ENCODE measurements at regions not wholly inside any gene's neighbourhood (a gene's known extent, or its start where the extent isn't known, plus 50 kb on each side); places are given as distances from the start of the nearest gene placed in this dataset.
"Not testable (repeated sequence)": the region's sequence is repeated elsewhere in the genome, so short reads cannot be mapped to it uniquely, and the experiment has no call there.

GRCh38 chr11:126149759-126150625 lies 61.5 kb downstream of the RPUSD4 start:
- no peak for DNase-seq

GRCh38 chr11:126148317-126148716 lies 63.1 kb downstream of the RPUSD4 start:
- DNase-seq, result no peak

DNA sequence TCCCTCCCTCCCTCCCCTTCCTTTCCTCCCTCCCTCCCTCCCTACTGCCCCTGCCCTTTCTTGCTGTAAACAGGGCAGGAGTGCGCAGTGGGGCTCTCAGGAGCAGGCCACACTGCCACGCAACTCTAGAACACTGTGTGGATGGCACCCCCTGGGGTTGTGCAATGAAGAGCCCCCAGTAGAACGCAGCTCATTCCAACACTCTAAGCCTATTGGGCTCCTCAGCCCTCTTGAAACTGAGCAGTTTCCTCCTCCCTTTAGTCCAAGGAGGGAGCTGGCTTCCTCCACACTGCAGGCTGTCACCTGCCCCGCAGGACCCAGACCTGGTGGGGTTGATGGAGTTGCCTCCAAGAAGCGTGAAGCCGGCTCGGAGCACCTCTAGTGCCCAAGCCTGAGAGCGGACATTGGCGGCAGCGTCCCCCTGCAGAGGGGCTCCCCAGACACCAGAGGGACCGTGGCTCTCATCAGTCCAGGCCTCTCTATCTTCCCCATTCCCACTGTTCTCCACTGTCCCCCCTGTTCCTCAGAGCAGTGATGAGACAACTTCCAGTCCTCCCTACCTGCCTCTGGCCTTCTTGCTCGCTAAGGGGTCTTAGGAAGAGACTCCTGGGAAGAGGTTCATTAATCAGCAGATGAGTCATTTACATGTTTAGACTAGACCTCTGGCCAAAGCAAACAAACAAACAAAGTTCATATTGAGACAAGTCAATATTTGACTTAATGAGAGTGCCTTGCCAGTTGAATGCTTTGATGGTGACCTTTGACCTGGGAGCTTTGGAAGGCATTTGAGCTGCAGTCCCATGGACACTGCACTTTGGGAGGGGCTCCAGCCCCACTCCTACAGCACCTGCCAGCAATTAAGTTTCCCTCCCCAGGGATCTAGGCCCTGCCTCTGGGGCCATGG lies 64.0 kb downstream of the RPUSD4 start:
- peak; percentile 85 for DNase-seq

DNA sequence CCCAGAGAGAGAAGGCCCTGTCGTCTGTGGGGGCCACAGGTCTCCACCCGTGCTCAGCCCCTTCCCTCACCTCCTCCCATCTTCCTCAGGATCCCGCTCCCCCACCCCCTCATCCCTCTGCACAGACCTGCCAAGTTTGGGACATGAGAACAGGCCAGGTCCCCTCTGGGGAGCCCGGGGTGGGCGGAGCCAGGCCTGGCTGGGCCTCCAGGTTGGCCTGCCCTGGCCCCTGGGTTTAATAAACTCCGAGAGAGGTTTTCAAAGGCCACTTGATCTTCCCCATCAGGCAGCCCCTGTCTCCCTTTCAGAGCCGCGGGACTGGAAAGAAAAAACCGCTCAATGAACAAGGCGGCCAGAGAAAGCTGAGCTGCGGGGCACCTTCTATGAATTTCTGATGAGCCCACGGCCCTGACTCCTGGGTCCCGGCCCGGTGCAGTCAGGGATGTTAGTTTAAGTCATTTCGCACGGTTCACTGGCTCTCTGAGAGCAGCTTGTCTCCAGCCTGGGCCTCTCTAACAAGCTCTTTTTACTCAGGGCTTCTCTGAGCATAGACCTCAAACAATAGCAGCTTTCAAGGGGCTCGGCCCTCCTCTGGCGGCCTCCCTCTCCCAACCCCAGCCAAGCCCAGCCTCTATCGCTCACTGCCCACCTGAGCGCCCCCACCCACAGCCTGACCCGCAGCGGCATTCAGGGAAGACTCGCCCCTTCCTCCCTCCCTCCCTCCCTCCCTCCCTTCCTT lies 64.8 kb downstream of the RPUSD4 start:
- DNase-seq, result peak; percentile 99

DNA sequence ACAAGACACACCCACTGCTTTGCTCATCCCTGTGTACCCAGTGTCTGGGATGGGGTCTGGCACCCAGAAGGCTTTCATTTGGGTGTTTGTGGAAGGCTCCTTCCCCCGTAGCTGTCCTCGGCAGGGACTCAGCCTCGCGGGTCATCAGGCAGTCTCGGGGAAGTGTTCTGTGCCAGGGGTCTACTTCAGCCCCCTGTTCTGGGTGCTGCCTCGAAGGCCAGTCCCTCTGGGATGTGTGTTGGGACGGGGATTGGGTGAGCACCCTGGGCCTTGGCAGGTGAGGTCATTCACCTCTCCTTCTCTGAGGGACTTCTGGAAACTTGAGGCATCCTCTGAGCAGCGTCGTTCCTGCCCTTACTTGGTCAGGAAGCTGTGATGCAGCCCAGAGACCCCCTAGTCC lies 65.5 kb downstream of the RPUSD4 start:
- DNase-seq, result no peak

DNA sequence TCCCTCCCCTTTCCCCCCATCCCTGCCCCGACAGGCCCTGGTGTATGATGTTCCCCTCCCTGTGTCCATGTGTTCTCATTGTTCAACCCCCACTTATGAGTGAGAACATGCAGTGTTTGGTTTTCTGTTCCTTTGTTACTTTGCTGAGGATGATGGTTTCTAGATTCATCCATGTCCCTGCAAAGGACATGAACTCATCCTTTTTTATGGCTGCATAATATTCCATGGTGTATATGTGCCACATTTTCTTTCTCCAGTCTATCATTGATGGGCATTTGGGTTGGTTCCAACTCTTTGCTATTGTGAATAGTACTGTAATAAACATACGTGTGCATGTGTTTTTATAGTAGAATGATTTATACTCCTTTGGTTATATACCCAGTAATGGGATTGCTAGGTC lies 68.0 kb downstream of the RPUSD4 start:
- not testable (repeated sequence) for DNase-seq

DNA sequence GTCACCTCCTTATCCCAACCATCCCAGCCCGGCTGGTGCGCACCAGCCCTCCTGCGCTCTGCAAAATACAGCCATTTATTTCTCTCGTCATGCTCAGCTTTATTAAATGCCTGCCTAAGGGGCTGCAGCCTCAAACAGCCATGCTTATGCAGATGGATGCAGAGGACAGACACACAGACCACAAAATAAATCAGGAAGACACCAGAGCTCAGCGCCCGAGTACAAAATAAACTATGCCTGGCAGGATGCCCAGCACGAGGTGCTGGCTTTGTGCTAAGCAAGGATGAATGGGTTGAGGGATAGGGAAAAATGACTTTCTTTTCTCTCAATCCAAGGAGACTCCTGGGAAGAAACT lies 70.5 kb downstream of the RPUSD4 start:
- DNase-seq, result peak; percentile 70

DNA sequence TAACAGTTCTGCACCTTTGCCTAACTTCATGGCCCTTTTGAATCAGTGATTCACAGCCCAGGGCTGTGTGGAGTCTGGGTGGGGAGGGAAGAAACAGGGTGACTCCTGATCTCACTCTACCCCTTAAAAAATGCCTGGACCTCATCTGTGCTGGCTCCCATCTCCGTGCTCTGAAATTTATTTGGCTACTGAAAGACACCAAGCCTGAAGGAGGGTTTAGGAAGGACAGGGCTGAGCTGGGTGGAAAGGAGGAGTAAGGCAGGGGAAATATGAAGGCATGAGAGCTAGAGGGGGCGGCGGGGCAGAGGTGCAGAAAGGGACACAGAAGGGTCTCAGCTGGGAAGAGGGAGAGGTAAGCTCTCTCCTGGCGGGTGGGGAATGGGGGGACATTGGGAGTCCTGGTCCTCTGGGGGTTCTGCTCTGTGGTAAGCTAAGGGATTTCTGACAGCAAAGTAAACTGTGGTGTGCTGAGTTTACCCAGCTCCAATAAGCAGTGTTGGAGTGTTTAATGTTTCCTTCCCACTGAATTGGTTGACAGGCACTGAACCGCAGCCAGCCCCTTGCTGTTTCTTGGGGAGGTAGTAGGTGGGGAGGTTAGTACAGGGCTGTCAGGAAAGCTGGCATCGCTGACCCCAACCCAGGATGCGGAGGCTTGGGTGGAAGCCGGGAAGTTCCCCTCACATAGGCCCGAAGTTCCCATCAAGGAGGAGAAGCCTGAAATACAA lies 71.1 kb downstream of the RPUSD4 start:
- DNase-seq, result no peak

DNA sequence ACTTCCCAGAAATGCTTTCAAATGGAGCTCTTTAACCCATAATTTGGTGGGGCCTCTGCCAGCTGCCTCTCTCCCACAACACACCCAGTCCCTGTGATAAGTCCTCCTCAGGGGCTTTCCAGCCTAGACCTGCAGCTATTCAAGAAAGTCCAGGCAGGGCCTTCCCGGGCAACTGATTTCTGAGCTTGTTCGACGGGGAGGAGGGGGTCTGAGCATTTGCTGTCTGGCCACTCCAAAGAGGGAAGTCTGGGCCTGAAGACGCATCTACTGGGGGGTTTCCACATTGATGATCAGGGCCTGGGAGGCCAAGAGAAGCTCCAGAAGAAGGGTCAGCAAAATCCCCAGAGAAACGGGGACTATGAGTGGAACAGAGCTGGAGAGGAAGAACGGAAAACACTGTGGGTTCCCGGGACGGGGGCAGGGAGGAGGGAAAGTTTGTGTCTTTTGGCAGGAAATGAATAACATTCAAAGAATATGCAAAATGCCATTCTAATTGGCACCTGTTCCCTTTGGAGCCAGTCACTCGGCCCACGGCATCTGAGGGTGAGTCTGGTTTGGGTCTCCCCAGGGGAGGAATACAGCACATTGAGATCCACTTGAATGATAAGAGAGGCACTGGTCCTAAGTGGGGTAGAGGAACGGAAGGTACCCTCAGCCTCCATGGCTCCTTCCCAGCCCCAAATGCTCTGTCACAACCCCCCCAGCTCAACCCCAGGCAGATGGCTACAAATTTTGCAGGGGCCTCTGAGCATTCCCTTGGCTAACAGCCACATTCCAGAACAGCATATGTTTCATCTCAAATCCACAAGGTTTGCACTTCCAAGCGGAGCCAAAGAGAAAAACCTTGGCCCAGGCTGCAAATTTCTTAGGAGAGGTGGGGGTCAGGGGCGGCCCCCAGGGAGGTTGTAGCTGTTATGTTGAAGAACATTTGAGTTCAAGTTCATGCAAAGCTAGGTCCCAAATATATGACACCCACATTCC lies 72.0 kb downstream of the RPUSD4 start:
- DNase-seq, result peak; percentile 86

GRCh38 chr11:126138636-126139035 lies 72.8 kb downstream of the RPUSD4 start:
- no peak for DNase-seq

- DNase-seq, result no peak
Observed at GRCh38 chr11:126137136-126137535, 74.3 kb downstream of the RPUSD4 start.

GRCh38 chr11:126136507-126136906 lies 73.8 kb upstream of the CDON start:
- no peak for DNase-seq

DNA sequence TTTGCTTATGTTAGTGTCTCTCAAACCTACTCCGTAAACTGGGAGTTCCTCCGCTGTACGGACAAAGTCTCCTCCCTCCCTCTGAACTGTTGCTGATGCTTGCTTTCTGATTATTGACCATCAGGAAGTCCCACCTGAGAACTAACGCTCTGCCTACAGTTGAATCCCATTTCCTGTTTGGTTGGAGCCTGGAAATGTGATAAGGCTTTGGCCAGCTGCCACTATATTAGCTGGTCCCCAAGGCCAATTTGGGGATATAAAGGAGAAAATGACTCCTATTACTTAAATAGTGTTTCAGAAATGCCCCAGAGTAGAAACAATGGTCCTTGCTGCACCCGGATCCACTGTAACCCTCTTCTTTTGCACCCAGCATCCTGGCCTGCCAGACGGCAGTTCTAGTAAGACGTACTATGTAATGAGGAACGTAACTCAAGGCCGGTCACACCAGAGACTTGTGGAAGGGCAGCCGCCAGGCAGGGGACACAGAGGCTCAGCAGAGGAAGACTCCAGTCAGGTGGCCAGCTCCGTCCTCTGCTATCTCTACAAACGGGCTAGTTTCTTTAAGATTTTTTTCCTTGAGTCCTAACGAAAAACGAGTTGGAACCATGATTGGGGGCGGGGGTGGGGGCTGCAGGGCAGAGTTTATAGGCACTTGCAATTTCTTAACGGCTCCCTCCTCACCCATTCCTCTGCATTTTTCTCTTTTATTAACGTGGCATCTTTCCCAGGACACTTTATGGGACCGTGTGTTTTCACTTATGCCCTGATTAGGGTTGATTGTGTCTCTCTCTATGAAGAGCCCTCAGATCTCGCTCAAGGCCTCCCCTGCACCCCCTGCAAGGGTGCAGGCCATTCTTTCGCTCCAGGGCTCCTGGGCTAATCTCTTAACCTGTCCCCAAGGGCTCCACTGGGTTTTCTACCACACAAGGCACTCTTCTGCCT lies 72.8 kb upstream of the CDON start:
- DNase-seq, result no peak

GRCh38 chr11:126134461-126135155 lies 71.9 kb upstream of the CDON start:
- DNase-seq, result no peak

- DNase-seq, result no peak
Observed at GRCh38 chr11:126133901-126134300, 71.2 kb upstream of the CDON start.

- no peak for DNase-seq
Observed at GRCh38 chr11:126132319-126132718, 69.7 kb upstream of the CDON start.

DNA sequence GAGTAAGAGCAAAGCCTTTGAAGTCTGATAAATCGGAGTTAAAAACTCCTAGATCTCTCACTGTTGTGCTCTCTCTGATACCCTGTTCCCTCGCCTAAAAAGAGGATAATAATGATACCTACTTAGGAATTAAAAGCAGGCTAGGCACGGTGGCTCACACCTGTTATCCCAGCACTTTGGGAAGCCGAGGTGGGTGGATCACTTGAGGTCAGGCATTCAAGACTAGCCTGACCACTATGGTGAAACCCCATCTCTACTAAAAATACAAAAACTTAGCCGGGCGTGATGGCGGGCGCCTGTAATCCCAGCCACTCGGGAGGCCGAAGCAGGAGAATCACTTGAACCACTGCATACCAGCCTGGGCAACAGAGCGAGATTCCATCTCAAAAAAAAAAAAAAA lies 68.1 kb upstream of the CDON start:
- DNase-seq, result not testable (repeated sequence)

DNA sequence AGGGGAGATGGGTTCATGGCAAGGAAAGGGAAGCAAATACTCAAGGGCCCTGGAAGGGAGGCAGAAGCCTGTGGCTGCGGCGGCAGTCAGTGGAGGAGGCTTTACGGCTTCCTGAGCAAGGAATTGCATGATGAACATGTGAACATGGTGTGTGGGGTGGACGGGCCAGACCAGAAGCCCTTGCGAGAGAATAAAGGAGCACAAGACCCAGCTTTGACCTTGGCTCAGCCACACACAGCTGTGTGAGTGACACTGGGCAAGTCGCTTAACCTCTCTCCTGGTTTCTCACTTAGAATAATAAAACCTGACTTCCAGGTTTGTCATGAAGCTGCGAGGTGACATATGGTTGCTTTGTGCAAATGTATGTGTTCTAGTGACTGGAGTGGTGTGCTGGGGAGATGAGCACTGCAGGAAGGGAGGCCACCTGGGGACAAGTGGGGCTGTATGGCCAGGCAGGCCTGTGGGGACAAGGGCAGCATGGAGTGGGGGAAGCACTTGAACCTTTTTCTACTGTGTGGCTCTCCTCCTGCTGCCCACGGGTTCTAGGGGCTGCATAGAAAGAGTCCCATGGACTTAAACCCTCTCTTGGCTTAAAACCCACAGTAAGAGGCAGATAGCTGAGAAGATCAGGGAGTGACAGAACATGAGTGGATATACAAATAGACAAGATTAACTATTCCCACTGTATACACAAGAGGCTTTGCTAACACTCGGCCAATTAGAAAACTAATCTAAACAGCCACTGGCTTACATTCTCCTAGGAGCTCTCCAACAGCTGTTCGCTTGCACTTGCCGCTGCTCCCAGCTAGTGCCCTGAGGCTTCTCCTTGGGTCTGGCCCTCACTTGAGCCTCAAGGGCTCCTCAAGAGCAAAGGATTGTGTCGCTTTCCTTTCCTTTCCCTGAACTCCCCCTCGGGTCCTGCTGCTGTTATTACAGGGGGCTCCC lies 67.3 kb upstream of the CDON start:
- DNase-seq, result no peak
